HG02885 (cell line): ENCODE measurements at regions not wholly inside any gene's neighbourhood (a gene's known extent, or its start where the extent isn't known, plus 50 kb on each side); places are given as distances from the start of the nearest gene placed in this dataset.
"Not testable (repeated sequence)": the region's sequence is repeated elsewhere in the genome, so short reads cannot be mapped to it uniquely, and the experiment has no call there.

Experiments used
- ATAC-seq: cut with Tn5 transposase; IDR thresholded peaks from one replicate; pipeline ENCODE4 v1.9.1; 2021; ENCODE audit warnings: mild to moderate bottlenecking; ENCODE audit not compliant: unreplicated experiment, poor library complexity

DNA sequence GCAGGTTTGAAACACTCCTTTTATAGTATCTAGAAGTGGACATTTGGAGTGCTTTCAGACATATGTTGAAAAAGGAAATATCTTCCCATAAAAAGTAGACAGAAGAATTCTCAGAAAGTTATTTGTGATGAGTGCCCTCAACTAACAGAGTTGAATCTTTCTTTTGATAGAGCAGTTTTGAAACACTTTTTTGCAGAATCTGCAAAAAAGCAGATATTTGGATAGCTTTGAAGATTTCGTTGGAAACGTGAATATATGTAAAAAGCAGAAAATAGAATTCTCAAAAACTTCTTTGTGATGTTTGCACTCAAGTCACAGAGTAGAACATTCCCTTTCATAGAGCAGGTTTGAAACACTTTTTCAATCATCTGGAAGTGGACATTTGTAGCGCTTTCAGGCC is 676.4 kb upstream of the ZNF337 start:
- ATAC-seq: not testable (repeated sequence)

DNA sequence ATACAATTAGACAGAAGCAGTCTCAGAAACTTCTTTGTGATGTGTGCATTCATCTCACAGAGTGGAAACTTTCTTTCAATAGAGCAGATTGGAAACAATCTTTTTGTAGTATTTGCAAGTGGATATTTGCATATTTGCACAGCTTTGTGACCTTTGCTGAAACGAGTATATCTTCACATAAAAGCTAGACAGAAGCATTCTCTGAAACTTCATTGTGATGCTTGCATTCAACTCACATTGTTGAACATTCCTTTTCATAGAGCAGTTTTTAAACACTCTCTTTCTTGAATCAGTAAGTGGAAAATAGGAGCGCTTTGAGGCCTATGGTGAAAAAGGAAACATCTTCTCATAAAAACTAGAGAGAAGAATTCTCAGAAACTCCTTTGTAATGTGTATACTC is 657.9 kb upstream of the ZNF337 start:
- no peak for ATAC-seq

DNA sequence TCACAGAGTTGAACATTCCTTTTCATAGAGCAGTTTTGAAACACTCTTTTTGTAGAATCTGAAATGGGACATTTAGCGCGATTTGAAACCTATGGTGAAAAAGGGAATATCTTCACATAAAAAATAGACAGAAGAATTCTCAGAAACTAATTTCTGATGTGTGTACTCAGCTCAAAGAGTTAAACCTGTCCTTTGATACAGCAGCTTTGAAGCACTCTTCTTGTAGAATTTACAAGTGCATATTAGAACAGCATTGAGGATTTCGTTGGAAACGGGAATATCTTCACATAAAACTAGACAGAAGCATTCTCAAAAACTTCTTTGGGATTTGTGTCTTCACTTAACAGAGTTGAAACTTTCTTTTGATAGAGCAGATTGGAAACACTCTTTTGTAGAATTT is 650.7 kb upstream of the ZNF337 start:
- ATAC-seq: no peak

DNA sequence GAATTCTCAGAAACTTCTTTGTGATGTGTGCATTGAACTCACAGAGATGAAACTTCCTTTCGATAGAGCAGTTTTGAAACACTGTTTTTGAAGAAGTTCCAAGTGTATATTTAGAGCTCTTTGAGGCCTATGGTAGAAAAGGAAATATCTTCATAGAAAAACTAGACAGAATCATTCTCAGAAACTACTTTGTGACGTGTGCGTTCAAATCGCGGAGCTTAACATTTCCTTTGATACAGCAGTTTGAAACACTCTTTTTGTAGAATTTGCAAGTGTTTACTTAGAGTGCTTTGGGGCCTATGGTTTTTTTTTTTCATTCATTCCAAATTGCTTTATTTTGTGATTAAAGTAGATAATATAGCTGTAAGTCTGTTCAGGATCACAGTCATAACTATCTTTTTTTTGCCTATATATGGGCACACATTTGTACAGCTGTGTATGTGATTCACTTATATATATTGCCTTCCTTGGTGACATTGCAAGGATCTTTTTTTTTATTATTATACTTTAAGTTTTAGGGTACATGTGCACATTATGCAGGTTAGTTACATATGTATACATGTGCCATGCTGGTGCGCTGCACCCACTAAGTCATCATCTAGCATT is 643.9 kb upstream of the ZNF337 start:
- not testable (repeated sequence) for ATAC-seq

DNA sequence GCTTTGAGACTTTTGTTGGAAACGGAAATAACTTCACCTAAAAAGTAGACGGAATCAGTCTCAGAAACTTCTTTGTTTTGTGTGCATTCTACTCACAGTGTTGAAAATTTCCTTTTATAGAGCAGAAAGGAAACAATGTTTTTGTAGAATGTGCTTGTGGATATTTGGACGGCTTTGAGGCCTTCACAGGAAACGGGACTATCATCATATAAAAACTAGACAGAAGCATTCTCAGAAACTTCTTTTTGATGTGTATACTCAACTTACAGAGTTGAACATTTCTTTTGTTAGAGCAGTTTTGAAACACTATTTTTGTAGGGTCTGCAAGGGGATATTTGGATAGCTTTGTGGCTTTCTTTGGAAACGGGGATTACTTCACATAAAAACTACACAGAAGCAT is 627.5 kb upstream of the ZNF337 start:
- ATAC-seq: no peak

DNA sequence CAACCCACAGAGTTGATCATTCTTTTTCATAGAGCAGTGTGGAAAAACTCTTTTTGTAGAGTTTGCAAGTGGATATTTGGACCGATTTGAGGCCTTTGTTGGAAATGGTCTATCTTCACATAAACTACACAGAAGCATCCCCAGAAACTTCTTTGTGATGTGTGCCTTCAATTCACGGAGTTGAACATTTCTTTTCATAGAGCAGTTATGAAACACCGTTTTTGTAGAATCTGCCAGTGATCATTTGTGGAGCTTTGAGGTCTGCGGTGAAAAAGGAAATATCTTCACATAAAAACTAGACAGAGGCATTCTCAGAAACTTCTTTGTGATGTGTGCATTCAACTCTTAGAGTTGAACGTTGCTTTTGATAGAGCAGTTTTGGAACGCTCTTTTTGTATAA is 618.4 kb upstream of the ZNF337 start:
- no peak for ATAC-seq

DNA sequence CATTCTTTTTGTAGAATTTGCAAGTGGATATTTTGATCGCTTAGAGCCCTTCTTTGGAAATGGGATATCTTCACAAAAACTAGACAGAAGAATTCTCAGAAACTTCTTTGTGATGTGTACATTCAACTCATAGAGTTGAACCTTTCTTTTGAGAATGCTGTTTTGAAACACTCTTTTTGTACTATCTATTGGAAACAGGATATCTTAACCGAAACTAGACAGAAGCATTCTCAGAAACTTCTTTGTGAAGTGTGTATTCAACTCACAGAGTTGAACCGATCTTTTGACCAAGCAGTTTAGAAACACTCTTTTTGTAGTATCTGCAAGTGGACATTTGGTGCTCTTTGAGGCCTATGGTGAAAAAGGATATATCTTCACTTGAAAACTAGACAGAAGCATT is 613.1 kb upstream of the ZNF337 start:
- not testable (repeated sequence) for ATAC-seq

DNA sequence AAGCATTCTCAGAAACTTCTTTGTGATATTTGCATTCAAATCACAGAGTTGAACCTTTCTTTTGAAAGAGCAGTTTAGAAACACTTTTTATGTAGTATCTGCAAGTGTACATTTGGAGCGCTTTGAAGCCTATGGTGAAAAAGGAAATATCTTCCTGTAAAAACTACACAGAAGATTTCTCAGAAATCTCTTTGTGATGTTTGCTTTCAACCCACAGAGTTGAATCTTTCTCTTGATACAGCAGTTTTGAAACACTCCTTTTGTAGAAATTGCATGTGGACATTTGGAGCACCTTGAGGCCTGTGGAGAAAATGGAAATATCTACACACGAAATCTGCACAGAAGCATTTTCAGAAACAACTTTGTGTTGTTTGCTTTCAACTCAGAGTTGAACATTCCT is 612.3 kb upstream of the ZNF337 start:
- ATAC-seq: no peak

DNA sequence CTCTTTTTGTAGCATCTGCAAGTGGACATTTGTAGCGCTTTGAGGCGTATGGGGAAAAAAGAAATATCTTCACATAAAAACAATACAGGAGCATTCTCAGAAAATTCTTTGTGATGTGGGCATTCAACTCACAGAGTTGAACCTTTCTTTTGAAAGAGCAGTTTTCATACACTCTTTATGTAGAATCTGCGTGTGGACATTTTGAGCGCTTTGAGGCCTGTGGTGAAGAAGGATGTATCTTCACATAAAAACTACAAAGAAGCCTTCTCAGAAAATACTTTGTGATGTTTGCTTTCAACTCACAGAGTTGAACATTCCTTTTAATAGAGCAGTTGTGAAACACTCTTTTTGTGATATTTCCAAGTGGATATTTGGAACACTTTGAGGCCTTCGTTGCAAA is 598.4 kb upstream of the ZNF337 start:
- ATAC-seq: no peak

DNA sequence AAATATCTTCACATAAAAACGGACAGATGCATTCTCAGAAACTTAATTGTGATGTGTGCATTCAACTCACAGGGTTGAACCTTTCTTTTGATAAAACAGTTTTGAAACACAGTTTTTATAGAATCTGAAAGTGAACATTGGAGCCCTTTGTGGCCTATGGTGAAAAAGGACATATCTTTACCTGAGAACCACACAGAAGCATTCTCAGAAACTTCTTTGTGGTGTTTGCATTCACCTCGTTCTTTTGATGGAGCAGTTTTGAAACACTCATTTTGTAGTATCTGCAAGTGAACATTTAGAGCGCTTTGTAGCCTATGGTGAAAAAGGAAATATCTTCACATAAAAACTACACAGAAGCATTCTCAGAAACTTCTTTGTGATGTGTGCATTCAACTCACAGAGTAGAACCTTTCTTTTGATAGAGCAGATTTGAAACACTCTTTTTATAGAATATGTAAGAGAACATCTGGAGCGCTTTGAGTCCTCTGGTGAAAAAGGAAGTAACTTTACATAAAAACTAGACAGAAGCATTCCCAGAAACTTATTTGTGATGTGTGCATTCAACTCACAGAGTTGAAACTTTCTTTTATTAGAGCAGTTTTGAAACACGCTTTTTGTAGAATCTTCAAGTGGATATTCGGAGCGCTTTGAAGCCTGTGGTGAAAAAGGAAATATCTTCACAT is 591.9 kb upstream of the ZNF337 start:
- ATAC-seq: not testable (repeated sequence)

DNA sequence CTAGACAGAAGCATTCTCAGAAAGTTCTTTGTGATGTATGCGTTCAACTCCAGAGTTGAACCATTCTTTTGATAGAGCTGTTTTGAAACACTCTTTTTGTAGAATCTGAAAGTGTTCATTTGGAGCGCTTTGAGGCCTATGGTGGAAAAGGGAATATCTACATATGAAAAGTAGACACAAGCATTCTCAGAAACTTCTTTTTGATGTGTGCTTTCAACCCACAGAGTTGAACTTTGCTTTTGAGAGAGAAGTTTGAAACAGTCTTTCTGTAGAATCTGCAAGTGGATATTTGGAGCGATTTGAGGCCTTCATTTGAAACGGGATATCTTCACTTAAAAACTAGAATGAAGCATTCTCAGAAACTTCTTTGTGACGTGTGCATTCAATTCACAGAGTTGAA is 582.6 kb upstream of the ZNF337 start:
- ATAC-seq: no peak

DNA sequence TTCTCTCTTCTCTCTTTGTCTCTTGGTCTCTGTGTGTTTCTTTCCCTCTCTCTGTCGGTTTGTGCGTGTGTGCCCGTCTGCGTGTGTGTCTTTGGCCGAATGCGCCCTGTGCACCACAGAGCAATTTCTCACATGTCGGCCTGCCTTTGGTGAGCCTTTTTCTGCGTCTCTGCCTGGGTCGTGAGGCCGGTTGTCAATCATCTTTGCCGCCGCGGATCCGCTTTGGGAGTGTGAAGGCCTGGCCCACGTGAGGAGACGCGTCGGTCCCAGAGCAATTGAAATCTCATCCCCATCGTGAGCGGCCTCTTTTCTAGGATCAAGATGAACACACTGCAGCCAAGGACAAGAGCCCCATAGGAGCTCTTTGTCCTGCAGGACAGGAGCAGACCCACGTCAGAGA is 580.7 kb upstream of the ZNF337 start:
- no peak for ATAC-seq

DNA sequence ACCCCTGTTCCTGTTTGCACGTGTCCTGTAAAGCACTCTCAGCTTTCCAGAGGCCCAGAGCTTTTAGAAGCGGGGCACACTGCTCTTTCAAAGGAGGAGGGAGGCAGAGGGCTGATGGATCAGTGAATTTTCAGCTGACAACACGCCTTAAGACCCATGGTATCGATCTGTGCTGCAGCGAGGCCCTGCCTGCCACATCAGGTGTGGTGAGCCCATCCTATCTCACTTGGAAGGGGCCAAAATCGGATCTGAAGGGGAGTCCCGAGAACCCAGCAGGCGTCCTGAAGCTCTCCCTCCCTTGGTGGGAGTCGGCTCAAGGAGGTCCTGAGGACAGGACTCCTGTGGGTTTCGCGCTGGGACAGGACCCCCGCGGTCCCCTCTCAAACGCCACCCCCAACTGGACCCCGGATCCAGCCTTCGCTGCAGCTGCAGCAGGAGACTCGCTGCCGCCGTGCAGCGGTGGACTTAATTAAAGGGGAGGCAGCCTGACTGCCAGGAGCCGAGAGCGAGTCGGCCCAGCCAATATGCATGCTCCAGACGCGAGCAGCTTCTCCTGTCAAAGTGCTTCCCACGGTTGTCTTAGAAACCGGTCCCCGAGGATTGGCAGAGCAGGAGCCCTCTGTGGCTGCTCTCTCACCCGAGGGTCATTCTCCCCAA is 580.0 kb upstream of the ZNF337 start:
- no peak for ATAC-seq

DNA sequence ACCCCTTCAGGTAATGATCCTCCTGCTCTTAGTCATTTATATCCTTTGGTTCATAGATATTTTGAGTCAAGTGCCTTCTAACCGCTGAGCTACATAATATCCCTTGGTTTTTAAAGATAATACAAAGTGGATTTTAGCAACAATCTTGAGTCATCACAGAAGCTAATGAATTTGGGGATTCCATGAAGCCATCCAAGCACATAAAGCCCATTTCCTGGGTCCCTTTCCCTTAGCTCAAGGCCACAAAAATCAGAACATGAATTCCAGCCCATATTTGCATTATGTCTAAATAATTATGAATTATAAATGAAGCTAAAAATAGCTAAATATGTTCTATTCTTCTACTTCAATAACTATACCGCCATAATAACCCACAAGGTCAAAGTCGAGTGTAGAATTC is 572.1 kb upstream of the ZNF337 start:
- ATAC-seq: not testable (repeated sequence)

DNA sequence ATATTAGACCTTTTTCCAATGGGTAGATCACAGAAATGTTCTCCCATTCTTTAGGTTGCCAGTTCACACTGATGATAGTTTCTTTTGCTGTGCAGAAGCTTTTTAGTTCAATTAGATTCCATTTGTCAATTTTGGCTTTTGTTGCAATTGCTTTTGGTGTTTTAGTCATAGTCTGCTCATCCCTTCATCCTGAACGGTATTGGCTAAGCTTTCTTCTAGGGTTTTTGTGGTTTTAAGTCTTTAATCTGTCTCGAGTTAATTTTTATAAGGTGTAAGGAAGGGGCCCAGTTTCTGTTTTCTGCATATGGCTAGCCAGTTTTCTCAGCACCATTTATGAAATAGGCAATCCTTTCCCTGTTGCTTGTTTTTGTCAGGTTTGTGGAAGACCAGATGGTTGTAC is 564.3 kb upstream of the ZNF337 start:
- not testable (repeated sequence) for ATAC-seq

DNA sequence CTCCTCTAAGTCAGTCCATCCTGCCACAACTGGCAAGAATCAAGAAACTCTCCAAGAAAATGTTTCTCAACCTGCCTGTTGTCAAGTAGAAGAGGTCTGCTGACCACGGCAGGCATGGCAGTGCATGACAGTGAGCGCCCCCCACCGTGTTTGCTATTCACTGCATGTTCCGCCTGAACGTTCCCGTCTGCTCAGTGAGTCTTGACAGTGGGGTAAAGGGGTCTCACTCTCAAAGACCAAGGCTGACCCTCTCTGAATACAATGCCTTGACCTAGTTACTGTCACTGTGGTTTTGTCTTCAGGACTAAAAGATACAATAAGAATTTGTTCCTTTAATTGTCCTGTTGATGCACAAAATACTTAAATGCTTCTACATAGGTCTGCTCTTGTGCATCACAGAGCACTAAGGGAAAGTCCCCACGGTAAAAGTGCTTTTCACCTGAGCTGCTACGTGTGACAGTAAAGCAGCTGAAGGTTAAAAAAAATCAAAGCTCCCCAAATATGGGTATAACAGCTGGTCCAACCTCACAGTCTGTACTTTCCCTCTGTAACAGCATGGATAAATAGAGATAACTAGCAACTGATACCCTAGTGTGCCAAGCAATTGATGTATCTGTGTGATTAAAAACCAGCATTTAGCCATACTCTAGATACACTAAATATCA is 555.8 kb upstream of the ZNF337 start:
- ATAC-seq: not testable (repeated sequence)

DNA sequence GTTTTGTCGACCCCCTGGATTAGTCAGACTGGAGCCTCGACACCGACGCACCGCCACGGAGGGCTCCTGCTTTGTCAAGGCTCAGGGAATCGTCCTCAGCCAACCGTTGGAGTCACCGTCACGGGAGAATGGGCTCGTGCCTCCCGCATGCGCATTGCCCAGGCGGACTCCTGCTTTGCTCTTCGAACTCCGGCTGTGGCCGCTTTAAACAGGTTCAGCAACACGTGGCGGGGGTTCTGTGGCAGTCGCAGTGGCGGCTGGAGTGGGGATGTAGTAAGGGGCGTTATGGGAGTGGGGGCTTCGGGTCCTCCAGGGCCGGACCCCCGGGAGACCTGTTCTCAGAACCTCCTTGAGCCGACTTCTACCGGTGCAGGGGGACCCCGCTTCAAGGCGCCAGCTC is 554.7 kb upstream of the ZNF337 start:
- ATAC-seq: not testable (repeated sequence)

DNA sequence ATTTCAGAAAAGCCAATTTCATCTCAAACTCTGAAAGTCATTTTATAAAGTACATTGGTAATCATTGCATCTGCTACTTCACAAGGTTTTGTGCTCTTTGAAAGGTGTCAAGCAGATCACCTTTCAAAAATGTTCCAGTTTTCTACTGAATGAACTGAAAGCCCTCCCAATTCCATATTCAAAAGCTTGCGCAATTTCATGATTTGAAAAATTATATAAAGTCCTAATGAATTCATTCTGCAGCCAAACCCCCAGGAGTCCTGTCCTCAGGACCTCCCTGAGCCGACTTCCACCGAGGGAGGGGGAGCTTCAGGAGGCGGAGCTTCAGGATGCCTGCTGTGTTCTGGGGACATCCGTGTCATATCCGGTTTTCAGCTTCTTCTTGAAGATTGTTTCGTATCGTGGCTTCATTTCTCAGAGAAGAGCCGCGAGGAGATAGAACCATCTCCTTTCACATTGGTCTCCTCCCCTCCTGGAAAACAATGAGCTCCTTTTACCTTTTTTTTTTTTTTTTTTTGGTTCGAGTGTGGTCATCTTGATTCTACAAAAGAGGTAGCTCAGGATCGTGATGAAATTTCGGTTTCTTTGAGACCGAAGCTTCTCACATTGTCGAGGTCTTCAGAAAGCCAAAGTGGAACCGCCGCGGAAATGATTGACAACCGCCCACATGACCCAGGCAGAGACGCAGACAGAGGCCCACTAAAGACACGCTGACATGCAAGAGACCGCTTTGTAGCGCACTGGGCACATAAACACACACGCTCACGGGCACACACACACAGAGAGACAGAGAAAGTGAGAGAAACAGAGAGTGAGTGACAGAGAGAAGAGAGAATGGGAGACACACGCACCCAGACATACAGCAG is 553.8 kb upstream of the ZNF337 start:
- ATAC-seq: not testable (repeated sequence)

DNA sequence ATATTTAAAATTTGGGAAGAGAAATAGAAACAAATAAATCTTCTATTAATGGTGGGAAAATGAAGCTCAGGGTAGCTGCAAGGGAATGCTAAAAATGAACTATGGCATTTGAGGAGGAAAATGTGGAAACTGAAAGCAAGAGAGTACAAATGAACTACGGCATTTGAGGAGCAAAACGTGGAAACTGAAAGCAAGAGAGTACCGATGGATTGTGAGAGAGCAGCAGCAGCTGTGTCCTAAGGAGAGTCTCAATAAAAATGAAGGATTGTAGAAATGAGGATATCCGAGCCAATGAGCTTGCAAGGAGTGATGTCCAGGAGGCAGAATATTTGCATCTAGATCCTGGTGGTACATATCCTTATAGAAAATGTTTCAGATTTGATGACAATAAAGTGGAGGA is 547.1 kb upstream of the ZNF337 start:
- no peak for ATAC-seq

DNA sequence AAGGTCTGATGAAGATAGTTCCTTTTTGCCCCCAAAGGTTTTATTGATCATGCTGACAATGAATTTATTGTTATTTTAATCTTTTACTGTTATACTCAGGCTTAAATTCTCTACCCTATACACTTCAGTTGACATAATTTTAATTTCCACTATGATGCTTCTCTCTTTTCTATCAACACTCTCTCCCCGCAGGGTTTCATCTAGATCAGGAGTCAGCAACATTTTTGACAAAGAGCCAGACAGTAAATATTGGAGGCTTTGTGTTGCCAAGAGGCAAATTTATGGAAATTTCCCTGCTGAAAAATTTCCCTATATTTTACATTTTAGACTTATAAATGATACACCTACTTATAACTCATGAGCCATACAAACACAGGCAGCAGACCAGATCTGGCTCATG is 524.0 kb upstream of the ZNF337 start:
- not testable (repeated sequence) for ATAC-seq
